Large intestine (tissue), 3 donors: ENCODE measurements at regions not wholly inside any gene's neighbourhood (a gene's known extent, or its start where the extent isn't known, plus 50 kb on each side); places are given as distances from the start of the nearest gene placed in this dataset.
"Not testable (repeated sequence)": the region's sequence is repeated elsewhere in the genome, so short reads cannot be mapped to it uniquely, and the experiment has no call there.

Experiments
- DNase-seq, 2 donors: peaks; one replicate each; pipeline versions ENCODE4 v3.0.0 to v3.0.0-alpha.2; 2013
- H3K27ac ChIP-seq: one replicate; pipeline ENCODE4 v1.5.1; 2013; ENCODE audit warnings: low read length
- H3K27me3 ChIP-seq: 2 replicates; pipeline ENCODE4 v1.6.1; 2013; ENCODE audit warnings: low read length; ENCODE audit not compliant: control insufficient read depth, insufficient read depth
- H3K36me3 ChIP-seq: 2 replicates; pipeline ENCODE4 v1.6.1; 2013; ENCODE audit warnings: low read length; ENCODE audit not compliant: control insufficient read depth, insufficient read depth
- H3K4me1 ChIP-seq: one replicate; pipeline ENCODE4 v1.6.1; 2013; ENCODE audit warnings: low read length; ENCODE audit not compliant: control insufficient read depth, insufficient read depth
- H3K4me3 ChIP-seq: one replicate; pipeline ENCODE4 v1.5.1; 2013; ENCODE audit warnings: low read length
- H3K9me3 ChIP-seq: one replicate; pipeline ENCODE4 v1.6.1; 2013; ENCODE audit warnings: mild to moderate bottlenecking, low read depth, low read length, moderate library complexity; ENCODE audit not compliant: control insufficient read depth
- WGBS: methylation state at CpG from one replicate; pipeline ENCODE4 v1.1.5; 2013; ENCODE audit warnings: low lambda C conversion rate; ENCODE audit not compliant: insufficient coverage; 5-methylcytosine and 5-hydroxymethylcytosine counted together

GRCh38 chr4:93947286-93947685, 118.7 kb downstream of the ATOH1 start:
- H3K27me3 ChIP-seq = no peaks in the 10 kb centered on the region
- no peak overlapping the region for H3K4me3 ChIP-seq
- DNase-seq = no peak
- H3K4me1 ChIP-seq = no peaks in the 10 kb centered on the region
- no peaks in the 10 kb centered on the region for H3K9me3 ChIP-seq
- H3K27ac ChIP-seq = no peak overlapping the region
- no peaks in the 10 kb centered on the region for H3K36me3 ChIP-seq

GRCh38 chr4:93950239-93950638, 121.7 kb downstream of the ATOH1 start:
- DNase-seq, H3K4me3 ChIP-seq, H3K9me3 ChIP-seq, H3K27me3 ChIP-seq, H3K4me1 ChIP-seq, H3K36me3 ChIP-seq, H3K27ac ChIP-seq: not testable (repeated sequence)
- no CpG with 5 or more reads among the region's 4 CpGs for WGBS

- peaks cover 2% of the 10 kb centered on the region for H3K9me3 ChIP-seq
- H3K27me3 ChIP-seq = no peaks in the 10 kb centered on the region
- H3K27ac ChIP-seq = no peak overlapping the region
- H3K4me3 ChIP-seq = no peak overlapping the region
- no peak for DNase-seq
- 100% methylated on average over 1 of the region's 1 CpG for WGBS
- no peaks in the 10 kb centered on the region for H3K4me1 ChIP-seq
- no peaks in the 10 kb centered on the region for H3K36me3 ChIP-seq
Measured at GRCh38 chr4:93957186-93957585, 128.6 kb downstream of the ATOH1 start.

GRCh38 chr4:93960450-93960849, 131.9 kb downstream of the ATOH1 start:
- DNase-seq = no peak
- Histone ChIP-seq H3K4me3 (no peak overlapping the region), H3K27me3 (no peaks in the 10 kb centered on the region), H3K36me3 (no peaks in the 10 kb centered on the region), H3K9me3 (no peaks in the 10 kb centered on the region), H3K4me1 (no peaks in the 10 kb centered on the region), H3K27ac (no peak overlapping the region)

- Histone ChIP-seq H3K27ac (no peak overlapping the region), H3K9me3 (no peaks in the 10 kb centered on the region), H3K36me3 (no peaks in the 10 kb centered on the region), H3K4me1 (no peaks in the 10 kb centered on the region), H3K4me3 (no peak overlapping the region), H3K27me3 (no peaks in the 10 kb centered on the region)
- WGBS = no CpG with 5 or more reads among the region's 3 CpGs
- DNase-seq = no peak
Measured at GRCh38 chr4:93960916-93961315, 132.4 kb downstream of the ATOH1 start.

GRCh38 chr4:93981594-93981993, 153.0 kb downstream of the ATOH1 start:
- Histone ChIP-seq H3K9me3 (no peaks in the 10 kb centered on the region), H3K4me1 (no peaks in the 10 kb centered on the region), H3K36me3 (no peaks in the 10 kb centered on the region), H3K27ac (no peak overlapping the region), H3K27me3 (no peaks in the 10 kb centered on the region), H3K4me3 (no peak overlapping the region)
- no CpG with 5 or more reads among the region's 6 CpGs for WGBS
- DNase-seq = no peak

GRCh38 chr4:93982255-93982654, 153.7 kb downstream of the ATOH1 start:
- H3K4me3 ChIP-seq = no peak overlapping the region
- no peaks in the 10 kb centered on the region for H3K36me3 ChIP-seq
- no peak overlapping the region for H3K27ac ChIP-seq
- H3K4me1 ChIP-seq = no peaks in the 10 kb centered on the region
- 80% methylated on average over 1 of the region's 1 CpG for WGBS
- DNase-seq = no peak
- no peaks in the 10 kb centered on the region for H3K27me3 ChIP-seq
- H3K9me3 ChIP-seq = no peaks in the 10 kb centered on the region

- WGBS = 33% methylated on average over 1 of the region's 3 CpGs
- DNase-seq = peak in 1 of 2 donors; percentile 28
- H3K9me3 ChIP-seq = no peaks in the 10 kb centered on the region
- no peaks in the 10 kb centered on the region for H3K4me1 ChIP-seq
- no peak overlapping the region for H3K4me3 ChIP-seq
- no peak overlapping the region for H3K27ac ChIP-seq
- H3K36me3 ChIP-seq = no peaks in the 10 kb centered on the region
- no peaks in the 10 kb centered on the region for H3K27me3 ChIP-seq
Measured at GRCh38 chr4:93983140-93983539, 154.6 kb downstream of the ATOH1 start.

- Histone ChIP-seq H3K36me3 (no peaks in the 10 kb centered on the region), H3K27me3 (no peaks in the 10 kb centered on the region), H3K9me3 (no peaks in the 10 kb centered on the region), H3K4me3 (no peak overlapping the region), H3K27ac (no peak overlapping the region), H3K4me1 (no peaks in the 10 kb centered on the region)
- DNase-seq = peak in 1 of 2 donors; percentile 19
- WGBS = no CpG with 5 or more reads among the region's 5 CpGs
Measured at GRCh38 chr4:93994175-93994994, 165.8 kb downstream of the ATOH1 start.

- H3K4me3 ChIP-seq = no peak overlapping the region
- H3K36me3 ChIP-seq = no peaks in the 10 kb centered on the region
- no peaks in the 10 kb centered on the region for H3K4me1 ChIP-seq
- no peaks in the 10 kb centered on the region for H3K9me3 ChIP-seq
- no peaks in the 10 kb centered on the region for H3K27me3 ChIP-seq
- no peak overlapping the region for H3K27ac ChIP-seq
- WGBS = 11% methylated on average over 1 of the region's 1 CpG
- peak in 1 of 2 donors; percentile 28 for DNase-seq
Measured at GRCh38 chr4:93996895-93997294, 168.3 kb downstream of the ATOH1 start.

GRCh38 chr4:94000559-94000958, 172.0 kb downstream of the ATOH1 start:
- H3K27ac ChIP-seq = no peak overlapping the region
- no peaks in the 10 kb centered on the region for H3K36me3 ChIP-seq
- H3K4me1 ChIP-seq = no peaks in the 10 kb centered on the region
- no peak for DNase-seq
- H3K27me3 ChIP-seq = no peaks in the 10 kb centered on the region
- H3K9me3 ChIP-seq = no peaks in the 10 kb centered on the region
- WGBS = 86% methylated on average over 1 of the region's 1 CpG
- H3K4me3 ChIP-seq = no peak overlapping the region
